ENCODE measurements at regions not wholly inside any gene's neighbourhood (a gene's known extent, or its start where the extent isn't known, plus 50 kb on each side); places are given as distances from the start of the nearest gene placed in this dataset.
A peak's percentile ranks its signal among the peaks of the same experiment; 100 is the strongest.

DNA sequence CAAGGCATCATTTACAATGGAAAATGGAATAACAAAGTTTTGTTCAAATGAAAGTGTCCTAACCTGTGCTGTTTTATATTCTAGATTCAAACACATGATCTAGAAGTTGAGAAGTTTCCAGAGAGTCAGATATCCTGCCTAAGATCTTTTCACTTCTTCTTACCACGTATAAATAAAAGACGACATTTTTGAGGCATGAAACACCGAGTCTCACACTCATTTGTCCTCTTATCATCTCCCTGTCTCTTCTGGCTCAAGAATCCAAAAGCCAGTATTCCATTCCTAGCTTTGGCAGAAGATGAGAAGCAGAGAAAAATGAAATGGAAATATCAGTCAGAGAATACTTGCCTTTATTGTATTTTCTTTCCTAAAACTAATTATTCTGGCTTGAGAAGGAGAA lies 738.6 kb upstream of the NR2F2 start:
- no peaks in the 10 kb centered on the region for H3K4me1 ChIP-seq
- H3K27me3 ChIP-seq, result no peaks in the 10 kb centered on the region
- peak overlapping the region; percentile 39 to 73 for H3K27ac ChIP-seq
- H3K9me3 ChIP-seq, result no peaks in the 10 kb centered on the region
- H3K4me3 ChIP-seq, result no peak overlapping the region
- no peak for TF ChIP-seq POLR2A (IDR thresholded peaks at IDR 0.05)
- TF ChIP-seq, protein P1, sequence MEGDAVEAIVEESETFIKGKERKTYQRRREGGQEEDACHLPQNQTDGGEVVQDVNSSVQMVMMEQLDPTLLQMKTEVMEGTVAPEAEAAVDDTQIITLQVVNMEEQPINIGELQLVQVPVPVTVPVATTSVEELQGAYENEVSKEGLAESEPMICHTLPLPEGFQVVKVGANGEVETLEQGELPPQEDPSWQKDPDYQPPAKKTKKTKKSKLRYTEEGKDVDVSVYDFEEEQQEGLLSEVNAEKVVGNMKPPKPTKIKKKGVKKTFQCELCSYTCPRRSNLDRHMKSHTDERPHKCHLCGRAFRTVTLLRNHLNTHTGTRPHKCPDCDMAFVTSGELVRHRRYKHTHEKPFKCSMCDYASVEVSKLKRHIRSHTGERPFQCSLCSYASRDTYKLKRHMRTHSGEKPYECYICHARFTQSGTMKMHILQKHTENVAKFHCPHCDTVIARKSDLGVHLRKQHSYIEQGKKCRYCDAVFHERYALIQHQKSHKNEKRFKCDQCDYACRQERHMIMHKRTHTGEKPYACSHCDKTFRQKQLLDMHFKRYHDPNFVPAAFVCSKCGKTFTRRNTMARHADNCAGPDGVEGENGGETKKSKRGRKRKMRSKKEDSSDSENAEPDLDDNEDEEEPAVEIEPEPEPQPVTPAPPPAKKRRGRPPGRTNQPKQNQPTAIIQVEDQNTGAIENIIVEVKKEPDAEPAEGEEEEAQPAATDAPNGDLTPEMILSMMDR (IDR thresholded peaks at IDR 0.05), result no peak
- DNase-seq, result no peak
- no peaks in the 10 kb centered on the region for H3K36me3 ChIP-seq
- intact Hi-C loops (cut with DNase I; ENCODE audit: low total_unique reads), result no loop called here

DNA sequence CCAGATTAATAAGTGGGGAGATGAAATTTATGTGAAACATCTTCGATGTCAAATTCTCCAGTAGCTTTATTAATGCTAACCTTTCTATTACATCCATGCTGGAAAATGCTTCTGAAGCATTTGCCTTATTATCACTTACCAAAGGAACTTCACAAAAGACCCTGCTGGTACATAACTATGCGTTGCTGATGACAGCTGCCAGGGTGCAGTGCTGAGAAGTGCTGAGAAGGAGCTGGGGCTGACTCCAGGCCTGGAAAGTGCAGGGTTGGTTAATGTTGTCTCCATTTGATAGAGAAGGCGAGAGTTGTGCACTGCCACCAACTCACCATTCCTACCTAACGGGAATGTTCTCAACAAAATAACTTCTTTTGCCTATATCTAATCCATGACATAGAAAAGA lies 736.0 kb upstream of the NR2F2 start:
- Histone ChIP-seq H3K36me3 (no peaks in the 10 kb centered on the region), H3K4me3 (no peak overlapping the region), H3K27me3 (no peaks in the 10 kb centered on the region), H3K4me1 (no peaks in the 10 kb centered on the region), H3K27ac (no peak overlapping the region), H3K9me3 (no peaks in the 10 kb centered on the region)
- intact Hi-C loops (cut with DNase I; ENCODE audit: low total_unique reads), result no loop called here
- TF ChIP-seq, protein P1 (IDR thresholded peaks at IDR 0.05), result no peak
- DNase-seq, result no peak

DNA sequence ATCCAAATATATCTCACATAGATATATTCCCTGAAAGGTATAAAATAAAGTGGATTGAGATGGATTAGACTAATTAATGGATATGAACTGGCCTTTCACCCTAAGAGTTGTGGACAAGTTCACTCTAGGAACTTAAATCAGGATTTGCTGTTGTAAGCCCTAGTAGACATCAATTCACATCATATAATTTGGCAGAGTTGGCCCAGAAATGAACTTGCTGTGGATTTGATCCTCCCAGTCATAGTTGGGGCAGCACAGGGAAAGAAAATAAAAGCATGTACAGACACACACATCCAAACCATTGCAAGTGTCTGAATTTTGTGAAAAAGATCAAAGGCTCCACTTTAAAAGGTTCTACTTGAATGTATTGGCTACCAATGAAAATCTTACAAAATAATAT lies 734.7 kb upstream of the NR2F2 start:
- TF ChIP-seq, protein P1 (IDR thresholded peaks at IDR 0.05), result no peak
- no peak for TF ChIP-seq POLR2A (IDR thresholded peaks at IDR 0.05)
- no peaks in the 10 kb centered on the region for H3K9me3 ChIP-seq
- no peak overlapping the region for H3K4me3 ChIP-seq
- no peaks in the 10 kb centered on the region for H3K27me3 ChIP-seq
- no peak overlapping the region for H3K27ac ChIP-seq
- intact Hi-C loops (cut with DNase I; ENCODE audit: low total_unique reads), result no loop called here
- no peaks in the 10 kb centered on the region for H3K4me1 ChIP-seq
- no peaks in the 10 kb centered on the region for H3K36me3 ChIP-seq
- DNase-seq, result no peak

DNA sequence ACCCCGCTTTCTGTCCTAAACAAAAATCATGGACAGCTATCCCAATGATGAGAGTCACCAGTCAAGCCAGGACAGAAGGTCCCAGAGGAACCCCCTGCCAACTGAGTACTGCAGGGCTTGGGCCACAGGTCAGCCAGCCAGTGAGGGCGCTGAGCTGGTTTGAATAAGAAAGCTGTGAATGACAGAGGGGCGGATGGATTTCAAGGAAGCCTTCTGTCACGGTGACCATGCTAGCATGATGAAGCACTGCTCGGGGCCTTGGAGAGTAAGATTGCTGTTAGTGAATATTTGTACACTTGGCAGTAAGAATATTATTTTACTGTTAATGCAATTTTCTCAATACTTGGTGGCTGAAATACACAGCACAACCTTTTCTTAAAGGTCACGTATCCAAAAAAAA lies 734.0 kb upstream of the NR2F2 start:
- intact Hi-C loops (cut with DNase I; ENCODE audit: low total_unique reads), result no loop called here
- no peak overlapping the region for H3K4me3 ChIP-seq
- no peaks in the 10 kb centered on the region for H3K9me3 ChIP-seq
- no peak overlapping the region for H3K27ac ChIP-seq
- DNase-seq, result no peak
- no peaks in the 10 kb centered on the region for H3K36me3 ChIP-seq
- TF ChIP-seq, protein P1 (IDR thresholded peaks at IDR 0.05), result no peak
- TF ChIP-seq POLR2A (IDR thresholded peaks at IDR 0.05), result no peak
- H3K27me3 ChIP-seq, result no peaks in the 10 kb centered on the region
- H3K4me1 ChIP-seq, result no peaks in the 10 kb centered on the region

DNA sequence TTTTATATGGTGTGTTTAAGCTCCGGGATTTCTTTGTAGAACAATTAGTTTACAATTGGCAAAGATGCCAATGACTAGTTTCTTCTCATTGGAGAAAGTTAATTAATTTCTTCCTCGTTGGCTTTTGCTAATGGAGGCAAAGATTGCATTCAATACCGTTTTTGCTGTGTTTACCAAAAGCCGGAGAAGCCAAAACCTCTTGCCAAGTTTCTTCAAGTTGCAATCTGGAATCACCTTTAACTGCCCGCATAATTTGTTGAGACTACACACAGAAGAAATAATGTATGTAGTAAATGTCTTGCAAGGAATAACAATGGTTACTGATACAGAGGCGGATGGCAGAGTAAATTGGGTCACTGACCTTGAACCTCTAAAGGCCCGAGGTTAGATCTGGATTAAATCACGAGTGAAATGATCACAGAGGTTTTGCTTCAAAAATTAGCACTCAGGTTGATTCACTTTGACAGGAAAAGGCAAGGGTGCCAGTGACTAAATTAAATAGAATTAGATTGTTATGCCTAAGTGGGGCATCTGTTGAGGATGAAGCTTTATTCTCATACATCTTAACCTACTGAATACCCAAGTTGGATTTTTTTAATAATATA lies 732.1 kb upstream of the NR2F2 start:
- H3K36me3 ChIP-seq, result no peaks in the 10 kb centered on the region
- no peaks in the 10 kb centered on the region for H3K9me3 ChIP-seq
- no peaks in the 10 kb centered on the region for H3K4me1 ChIP-seq
- no peak overlapping the region for H3K27ac ChIP-seq
- intact Hi-C loops (cut with DNase I; ENCODE audit: low total_unique reads), result no loop called here
- no peak for DNase-seq
- TF ChIP-seq, protein P1 (IDR thresholded peaks at IDR 0.05), result no peak
- no peak for TF ChIP-seq POLR2A (IDR thresholded peaks at IDR 0.05)
- H3K27me3 ChIP-seq, result no peaks in the 10 kb centered on the region
- H3K4me3 ChIP-seq, result no peak overlapping the region

All from uterus (tissue), 3 donors.